Activated T-cell treated with anti-CD3 and anti-CD28 coated beads, Interleukin-2, amount 50 U/mL, for 72 hours (primary cell): ENCODE measurements at regions not wholly inside any gene's neighbourhood (a gene's known extent, or its start where the extent isn't known, plus 50 kb on each side); places are given as distances from the start of the nearest gene placed in this dataset.
"Not testable (repeated sequence)": the region's sequence is repeated elsewhere in the genome, so short reads cannot be mapped to it uniquely, and the experiment has no call there.

ENCODE experiments used
- ATAC-seq, 2 donors: fragments of 150-1000 bp; cut with Tn5 transposase; replicated peaks in 1 of 2; 2 replicates each; pipeline ENCODE4 v1.10.0; 2021; ENCODE audit warnings: moderate library complexity in 2 of 2, mild to moderate bottlenecking in 1 of 2
- DNase-seq, 2 donors: peaks; one replicate each; pipeline ENCODE4 v3.0.0; 2021 to 2022; ENCODE audit warnings: mixed read lengths in 1 of 2
- H3K27ac Mint-ChIP-seq: one replicate; pipeline ENCODE4 v1.8.0; 2022; ENCODE audit warnings: mild to moderate bottlenecking, moderate library complexity, mixed read lengths
- H3K27me3 Mint-ChIP-seq: one replicate; pipeline ENCODE4 v1.8.0; 2022; ENCODE audit warnings: low read depth, mixed read lengths
- H3K36me3 Mint-ChIP-seq, 2 donors: one replicate each; pipeline ENCODE4 v1.8.0; 2022; ENCODE audit warnings: mixed read lengths in 2 of 2, mild to moderate bottlenecking in 1 of 2; ENCODE audit not compliant: insufficient read depth in 2 of 2
- H3K4me1 Mint-ChIP-seq: one replicate; pipeline ENCODE4 v1.8.0; 2022; ENCODE audit warnings: low read depth, mixed read lengths
- H3K4me3 Mint-ChIP-seq, 2 donors: one replicate each; pipeline ENCODE4 v1.8.0; 2022; ENCODE audit warnings: mild to moderate bottlenecking in 2 of 2, mixed read lengths in 2 of 2, moderate library complexity in 2 of 2
- H3K9me3 Mint-ChIP-seq, 2 donors: one replicate each; pipeline ENCODE4 v1.8.0; 2022; ENCODE audit warnings: mixed read lengths in 2 of 2

GRCh38 chr3:96347289-96347688 is 467.1 kb upstream of the EPHA6 start:
- ATAC-seq (no peak), DNase-seq (no peak)
- H3K27me3 Mint-ChIP-seq: no peaks in the 10 kb centered on the region
- no peak overlapping the region for H3K27ac Mint-ChIP-seq
- H3K9me3 Mint-ChIP-seq: peaks cover 3 to 4% of the 10 kb centered on the region in 2 donors
- H3K4me1 Mint-ChIP-seq: no peaks in the 10 kb centered on the region
- no peak overlapping the region for H3K4me3 Mint-ChIP-seq
- H3K36me3 Mint-ChIP-seq: no peaks in the 10 kb centered on the region

GRCh38 chr3:96351598-96351997 is 462.8 kb upstream of the EPHA6 start:
- not testable (repeated sequence) for H3K36me3 Mint-ChIP-seq, H3K9me3 Mint-ChIP-seq, DNase-seq, ATAC-seq, H3K4me1 Mint-ChIP-seq, H3K27ac Mint-ChIP-seq, H3K27me3 Mint-ChIP-seq, H3K4me3 Mint-ChIP-seq

- no peaks in the 10 kb centered on the region for H3K27me3 Mint-ChIP-seq
These were observed 460.3 kb upstream of the EPHA6 start for GRCh38 chr3:96354106-96354505.

GRCh38 chr3:96354742-96355141 is 459.7 kb upstream of the EPHA6 start:
- ATAC-seq: no peak

More at GRCh38 chr3:96354106-96354505, 460.3 kb upstream of the EPHA6 start:
- Mint-ChIP-seq H3K36me3 (no peaks in the 10 kb centered on the region), H3K4me3 (no peak overlapping the region), H3K4me1 (no peaks in the 10 kb centered on the region), H3K9me3 (peaks cover 6 to 9% of the 10 kb centered on the region in 2 donors), H3K27ac (no peak overlapping the region)
- DNase-seq (no peak), ATAC-seq (no peak)

GRCh38 chr3:96361241-96361640 is 453.2 kb upstream of the EPHA6 start:
- ATAC-seq (no peak), DNase-seq (no peak)
- H3K36me3 Mint-ChIP-seq: no peaks in the 10 kb centered on the region
- H3K27me3 Mint-ChIP-seq: no peaks in the 10 kb centered on the region
- no peak overlapping the region for H3K27ac Mint-ChIP-seq
- peaks cover 7 to 11% of the 10 kb centered on the region in 2 donors for H3K9me3 Mint-ChIP-seq
- H3K4me1 Mint-ChIP-seq: no peaks in the 10 kb centered on the region
- no peak overlapping the region for H3K4me3 Mint-ChIP-seq

More at GRCh38 chr3:96354742-96355141, 459.7 kb upstream of the EPHA6 start:
- Mint-ChIP-seq H3K27ac (no peak overlapping the region), H3K4me3 (no peak overlapping the region), H3K36me3 (no peaks in the 10 kb centered on the region), H3K4me1 (no peaks in the 10 kb centered on the region), H3K27me3 (no peaks in the 10 kb centered on the region), H3K9me3 (peaks cover 6 to 8% of the 10 kb centered on the region in 2 donors)
- DNase-seq: no peak

GRCh38 chr3:96370637-96371036 is 443.8 kb upstream of the EPHA6 start:
- no peak for DNase-seq
- H3K4me3 Mint-ChIP-seq: no peak overlapping the region
- peaks cover 4 to 11% of the 10 kb centered on the region in 2 donors for H3K9me3 Mint-ChIP-seq
- H3K4me1 Mint-ChIP-seq: no peaks in the 10 kb centered on the region
- H3K36me3 Mint-ChIP-seq: peaks cover 0 to 4% of the 10 kb centered on the region in 2 donors
- H3K27ac Mint-ChIP-seq: no peak overlapping the region
- H3K27me3 Mint-ChIP-seq: no peaks in the 10 kb centered on the region
- no peak for ATAC-seq

- H3K27ac Mint-ChIP-seq: no peak overlapping the region
- H3K9me3 Mint-ChIP-seq: peaks cover 5 to 9% of the 10 kb centered on the region in 2 donors
- no peaks in the 10 kb centered on the region for H3K4me1 Mint-ChIP-seq
- H3K36me3 Mint-ChIP-seq: no peaks in the 10 kb centered on the region
- no peak for DNase-seq
- no peaks in the 10 kb centered on the region for H3K27me3 Mint-ChIP-seq
- no peak for ATAC-seq
- no peak overlapping the region for H3K4me3 Mint-ChIP-seq
These were observed 404.2 kb upstream of the EPHA6 start for GRCh38 chr3:96410006-96410730.

- Mint-ChIP-seq H3K9me3 (peaks cover 2 to 7% of the 10 kb centered on the region in 2 donors), H3K36me3 (no peaks in the 10 kb centered on the region), H3K27me3 (no peaks in the 10 kb centered on the region), H3K4me1 (no peaks in the 10 kb centered on the region), H3K4me3 (no peak overlapping the region), H3K27ac (no peak overlapping the region)
- no peak for ATAC-seq
- DNase-seq: no peak
These were observed 397.7 kb upstream of the EPHA6 start for GRCh38 chr3:96416549-96417255.

GRCh38 chr3:96428097-96428496 is 386.3 kb upstream of the EPHA6 start:
- DNase-seq: no peak
- peaks cover 1 to 2% of the 10 kb centered on the region in 2 donors for H3K9me3 Mint-ChIP-seq

GRCh38 chr3:96430079-96430478 is 384.3 kb upstream of the EPHA6 start:
- ATAC-seq (no peak), DNase-seq (no peak)
- H3K36me3 Mint-ChIP-seq: no peaks in the 10 kb centered on the region
- H3K27me3 Mint-ChIP-seq: no peaks in the 10 kb centered on the region
- no peak overlapping the region for H3K27ac Mint-ChIP-seq
- no peaks in the 10 kb centered on the region for H3K4me1 Mint-ChIP-seq
- H3K4me3 Mint-ChIP-seq: no peak overlapping the region
- H3K9me3 Mint-ChIP-seq: no peaks in the 10 kb centered on the region

More at GRCh38 chr3:96428097-96428496, 386.3 kb upstream of the EPHA6 start:
- no peaks in the 10 kb centered on the region for H3K27me3 Mint-ChIP-seq
- no peaks in the 10 kb centered on the region for H3K36me3 Mint-ChIP-seq
- no peak for ATAC-seq
- H3K27ac Mint-ChIP-seq: no peak overlapping the region
- no peaks in the 10 kb centered on the region for H3K4me1 Mint-ChIP-seq
- H3K4me3 Mint-ChIP-seq: no peak overlapping the region

GRCh38 chr3:96434651-96435050 is 379.7 kb upstream of the EPHA6 start:
- ATAC-seq (no peak), DNase-seq (no peak)
- H3K27me3 Mint-ChIP-seq: no peaks in the 10 kb centered on the region
- H3K4me3 Mint-ChIP-seq: no peak overlapping the region
- H3K9me3 Mint-ChIP-seq: peaks cover 0 to 2% of the 10 kb centered on the region in 2 donors
- H3K36me3 Mint-ChIP-seq: no peaks in the 10 kb centered on the region
- H3K4me1 Mint-ChIP-seq: no peaks in the 10 kb centered on the region
- H3K27ac Mint-ChIP-seq: no peak overlapping the region

GRCh38 chr3:96449346-96449745 is 365.0 kb upstream of the EPHA6 start:
- no peak overlapping the region for H3K4me3 Mint-ChIP-seq
- no peaks in the 10 kb centered on the region for H3K27me3 Mint-ChIP-seq
- no peaks in the 10 kb centered on the region for H3K36me3 Mint-ChIP-seq
- no peak for DNase-seq
- no peak overlapping the region for H3K27ac Mint-ChIP-seq
- no peak for ATAC-seq
- H3K4me1 Mint-ChIP-seq: no peaks in the 10 kb centered on the region
- peaks cover 0 to 7% of the 10 kb centered on the region in 2 donors for H3K9me3 Mint-ChIP-seq

- H3K4me1 Mint-ChIP-seq: no peaks in the 10 kb centered on the region
- H3K27me3 Mint-ChIP-seq: no peaks in the 10 kb centered on the region
- DNase-seq (no peak), ATAC-seq (no peak)
- H3K4me3 Mint-ChIP-seq: no peak overlapping the region
- H3K9me3 Mint-ChIP-seq: peaks cover 0 to 7% of the 10 kb centered on the region in 2 donors
- H3K27ac Mint-ChIP-seq: no peak overlapping the region
- H3K36me3 Mint-ChIP-seq: no peaks in the 10 kb centered on the region
These were observed 364.6 kb upstream of the EPHA6 start for GRCh38 chr3:96449803-96450202.
